HCT116 (cell line): ENCODE measurements at regions not wholly inside any gene's neighbourhood (a gene's known extent, or its start where the extent isn't known, plus 50 kb on each side); places are given as distances from the start of the nearest gene placed in this dataset.

Experiments used
- ATAC-seq: fragments of 200-7000 bp; cut with Tn5 transposase; 2 replicates; pipeline ENCODE4 v1.9.1; 2020; ENCODE audit warnings: mild to moderate bottlenecking, moderate library complexity
- BruUV-seq: library from RNA; stranded (reverse); fragments of 400-500 nt; replicated peaks from 2 replicates; lab custom pipeline; 2021; lab: Mats Ljungman, UMichigan
- CTCF ChIA-PET: fragments of 300-600 bp; sonication (Branson Sonifier 250); formaldehyde crosslinking; loops from one replicate; lab custom pipeline; 2021; ENCODE audit warnings: antibody characterized with exemption; lab: Charles Lee
- POLR2A ChIA-PET: fragments of 300-600, 350-600 bp; sonication (Branson Sonifier 250); formaldehyde crosslinking; loops from one replicate; lab custom pipeline; 2021; ENCODE audit warnings: antibody characterized with exemption; lab: Charles Lee
- RAD21 ChIA-PET, 2 experiments: fragments of 300-600 bp; sonication (Branson Sonifier 250); formaldehyde crosslinking; loops; one replicate each; lab custom pipeline; 2023; ENCODE audit warnings: low total read pairs in 2 of 2; ENCODE audit not compliant: uncharacterized antibody in 2 of 2, unreplicated experiment in 2 of 2, low non-redundant PET in 1 of 2; lab: Charles Lee
- DNase-seq: peaks from one replicate; pipeline ENCODE4 v3.0.0-alpha.2; 2010; ENCODE audit warnings: low read depth, low spot score
- H2AFZ ChIP-seq: fragments of 200-600 bp; shearing (Covaris generic), sonication (generic); 2 replicates; pipeline ENCODE4 v1.6.1; 2017; ENCODE audit warnings: low read depth, mixed run types, mixed read lengths, antibody characterized with exemption, low read length; ENCODE audit not compliant: poor library complexity, severe bottlenecking
- H3K27ac ChIP-seq: 2 replicates; pipeline ENCODE4 v1.5.1; 2012; ENCODE audit warnings: low read depth, low read length
- H3K27me3 ChIP-seq: fragments of 200-600 bp; sonication (generic); 2 replicates; pipeline ENCODE4 v1.6.1; 2016; ENCODE audit warnings: mixed run types, low read length, mixed read lengths; ENCODE audit not compliant: insufficient read depth
- H3K36me3 ChIP-seq, 2 experiments: fragments of 200-500 bp in 1 of 2; fragments of 200-600 bp in 1 of 2; sonication (Bioruptor generic) in 1 of 2; sonication (generic) in 1 of 2; 2 replicates each; pipeline versions ENCODE4 v1.5.1 to v1.6.1; 2014 to 2016; ENCODE audit warnings: low read length in 2 of 2, inconsistent platforms in 1 of 2, mixed read lengths in 1 of 2, mixed run types in 1 of 2; ENCODE audit not compliant: insufficient read depth in 2 of 2, control insufficient read depth in 1 of 2
- H3K4me1 ChIP-seq, 2 experiments: fragments of 200-600 bp in 1 of 2; sonication (generic) in 1 of 2; 2 replicates each; pipeline versions ENCODE4 v1.5.1 to v1.6.1; 2012 to 2017; ENCODE audit warnings: low read length in 2 of 2, inconsistent platforms in 1 of 2, mild to moderate bottlenecking in 1 of 2, mixed read lengths in 1 of 2, mixed run types in 1 of 2, moderate library complexity in 1 of 2; ENCODE audit not compliant: insufficient read depth in 2 of 2, control insufficient read depth in 1 of 2
- H3K4me2 ChIP-seq: fragments of 200-600 bp; sonication (generic); 2 replicates; pipeline ENCODE4 v1.6.1; 2017; ENCODE audit warnings: mixed run types, low read length, mixed read lengths
- H3K4me3 ChIP-seq, 2 experiments: fragments of 200-600 bp in 1 of 2; sonication (generic) in 1 of 2; replicated peaks in 1 of 2; 2 replicates each; pipeline ENCODE4 v1.5.1; 2011 to 2016; ENCODE audit warnings: low read length in 2 of 2, control low read depth in 1 of 2, low read depth in 1 of 2, mild to moderate bottlenecking in 1 of 2, mixed read lengths in 1 of 2, mixed run types in 1 of 2
- H3K79me2 ChIP-seq: fragments of 200-600 bp; sonication (generic); 2 replicates; pipeline ENCODE4 v1.6.1; 2017; ENCODE audit warnings: mild to moderate bottlenecking, mixed run types, low read length, moderate library complexity, mixed read lengths; ENCODE audit not compliant: insufficient read depth
- H3K9ac ChIP-seq: fragments of 200-600 bp; sonication (generic); 2 replicates; pipeline ENCODE4 v1.6.1; 2016; ENCODE audit warnings: low read length, mixed read lengths
- H3K9me2 ChIP-seq: fragments of 200-600 bp; sonication (generic), shearing (Covaris generic); 2 replicates; pipeline ENCODE4 v1.6.1; 2017; ENCODE audit warnings: mixed run types, mild to moderate bottlenecking, moderate library complexity; ENCODE audit not compliant: insufficient read depth
- H3K9me3 ChIP-seq, 2 experiments: fragments of 200-500 bp in 1 of 2; fragments of 200-600 bp in 1 of 2; sonication (Bioruptor generic) in 1 of 2; sonication (generic) in 1 of 2; 2 replicates each; pipeline ENCODE4 v1.6.1; 2014 to 2017; ENCODE audit warnings: low read length in 2 of 2, mixed read lengths in 2 of 2, inconsistent platforms in 1 of 2, low read depth in 1 of 2, mild to moderate bottlenecking in 1 of 2, mixed run types in 1 of 2, moderate library complexity in 1 of 2; ENCODE audit not compliant: control insufficient read depth in 1 of 2, insufficient read depth in 1 of 2
- H4K20me1 ChIP-seq: fragments of 200-600 bp; sonication (generic), shearing (Covaris generic); 2 replicates; pipeline ENCODE4 v1.6.1; 2017; ENCODE audit warnings: mixed run types, mild to moderate bottlenecking, moderate library complexity; ENCODE audit not compliant: insufficient read depth
- ATF3 ChIP-seq: IDR thresholded peaks from 2 replicates; pipeline ENCODE4 v1.6.1; 2012
- JUND ChIP-seq: IDR thresholded peaks from 2 replicates; pipeline ENCODE4 v1.6.1; 2012
- SIN3A ChIP-seq: IDR thresholded peaks from 2 replicates; pipeline ENCODE4 v1.6.1; 2012; ENCODE audit warnings: low read depth
- intact Hi-C: fragments of 100-400 bp; cut with micrococcal nuclease; formaldehyde crosslinking; loops from 2 replicates; pipeline ENCODE4 v1.10.0; 2022
- TF ChIP-seq, protein P1 (sequence below), 3 experiments: fragments of 200-600 bp in 1 of 3; sonication (generic) in 1 of 3; IDR thresholded peaks in 2 of 3; conservative IDR thresholded peaks in 1 of 3; 2 replicates each; pipeline ENCODE4 v1.5.1; 2012 to 2017; ENCODE audit warnings: low read depth in 2 of 3, low read length in 2 of 3, antibody characterized with exemption in 1 of 3, borderline replicate concordance in 1 of 3, control low read depth in 1 of 3, mild to moderate bottlenecking in 1 of 3, mixed read lengths in 1 of 3, mixed run types in 1 of 3, moderate library complexity in 1 of 3; ENCODE audit not compliant: insufficient read depth in 1 of 3

- Histone ChIP-seq H3K4me3 (no peak overlapping the region), H4K20me1 (no peaks in the 10 kb centered on the region), H3K27me3 (no peaks in the 10 kb centered on the region), H3K9ac (no peak overlapping the region), H2AFZ (no peak overlapping the region), H3K36me3 (no peaks in the 10 kb centered on the region), H3K9me2 (no peaks in the 10 kb centered on the region), H3K9me3 (no peaks in the 10 kb centered on the region), H3K4me1 (no peaks in the 10 kb centered on the region), H3K79me2 (no peaks in the 10 kb centered on the region), H3K4me2 (no peak overlapping the region), H3K27ac (no peak overlapping the region)
- ATAC-seq (no peak), DNase-seq (no peak)
- intact Hi-C loops = no loop called here
- ChIA-PET CTCF (no interaction called here), POLR2A (no interaction called here), RAD21 (no interaction called here)
- TF ChIP-seq ATF3 = no peak
- no peak for TF ChIP-seq SIN3A
- no peak for TF ChIP-seq JUND
- BruUV-seq = no TSS peak
These were observed 1237.2 kb downstream of the PLA2G4A start for GRCh38 chr1:188065917-188066316.

DNA sequence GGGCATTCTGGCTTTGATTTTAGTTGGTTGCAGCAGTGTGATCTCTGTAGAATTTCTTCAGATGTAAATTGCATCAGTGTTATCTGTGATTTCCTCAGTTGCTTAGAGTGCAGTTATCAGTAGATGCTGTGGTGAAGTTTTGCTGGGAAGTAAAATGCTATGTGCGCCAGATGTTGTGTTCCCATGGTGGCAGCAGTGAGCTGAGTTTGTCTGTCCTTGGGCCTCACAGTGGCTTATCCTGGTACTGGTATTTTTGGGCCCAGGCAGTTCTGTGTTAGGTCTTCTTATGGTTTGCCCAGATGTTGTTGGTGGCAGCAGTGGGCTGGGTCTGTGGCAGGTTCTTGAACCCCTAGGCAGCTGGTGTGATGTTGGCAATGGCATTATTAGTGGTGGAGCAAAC, 1242.1 kb downstream of the PLA2G4A start:
- Histone ChIP-seq H3K9ac (no peak overlapping the region), H3K4me1 (no peaks in the 10 kb centered on the region), H3K27ac (no peak overlapping the region), H3K9me2 (no peaks in the 10 kb centered on the region), H3K27me3 (no peaks in the 10 kb centered on the region), H3K36me3 (no peaks in the 10 kb centered on the region), H2AFZ (no peak overlapping the region), H3K4me3 (no peak overlapping the region), H3K9me3 (no peaks in the 10 kb centered on the region), H3K4me2 (no peak overlapping the region), H3K79me2 (no peaks in the 10 kb centered on the region), H4K20me1 (no peaks in the 10 kb centered on the region)
- ChIA-PET RAD21 (no interaction called here), CTCF (no interaction called here), POLR2A (no interaction called here)
- BruUV-seq = no TSS peak
- ATAC-seq = peak; percentile 73
- intact Hi-C loops = no loop called here
- DNase-seq = no peak
- TF ChIP-seq, protein P1, sequence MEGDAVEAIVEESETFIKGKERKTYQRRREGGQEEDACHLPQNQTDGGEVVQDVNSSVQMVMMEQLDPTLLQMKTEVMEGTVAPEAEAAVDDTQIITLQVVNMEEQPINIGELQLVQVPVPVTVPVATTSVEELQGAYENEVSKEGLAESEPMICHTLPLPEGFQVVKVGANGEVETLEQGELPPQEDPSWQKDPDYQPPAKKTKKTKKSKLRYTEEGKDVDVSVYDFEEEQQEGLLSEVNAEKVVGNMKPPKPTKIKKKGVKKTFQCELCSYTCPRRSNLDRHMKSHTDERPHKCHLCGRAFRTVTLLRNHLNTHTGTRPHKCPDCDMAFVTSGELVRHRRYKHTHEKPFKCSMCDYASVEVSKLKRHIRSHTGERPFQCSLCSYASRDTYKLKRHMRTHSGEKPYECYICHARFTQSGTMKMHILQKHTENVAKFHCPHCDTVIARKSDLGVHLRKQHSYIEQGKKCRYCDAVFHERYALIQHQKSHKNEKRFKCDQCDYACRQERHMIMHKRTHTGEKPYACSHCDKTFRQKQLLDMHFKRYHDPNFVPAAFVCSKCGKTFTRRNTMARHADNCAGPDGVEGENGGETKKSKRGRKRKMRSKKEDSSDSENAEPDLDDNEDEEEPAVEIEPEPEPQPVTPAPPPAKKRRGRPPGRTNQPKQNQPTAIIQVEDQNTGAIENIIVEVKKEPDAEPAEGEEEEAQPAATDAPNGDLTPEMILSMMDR (IDR thresholded peaks at IDR 0.05 in 2 of 3, conservative IDR thresholded peaks at IDR 0.05 in 1 of 3; ENCODE audit: borderline replicate concordance in 1 of 3, insufficient read depth in 1 of 3, low read depth in 2 of 3, low read length in 2 of 3) = peak in 2 of 3 experiments; percentile 3 to 22; a peak in 1 of 6 replicates
- no peak for TF ChIP-seq SIN3A
